ENCODE measurements at regions not wholly inside any gene's neighbourhood (a gene's known extent, or its start where the extent isn't known, plus 50 kb on each side); places are given as distances from the start of the nearest gene placed in this dataset.

DNA sequence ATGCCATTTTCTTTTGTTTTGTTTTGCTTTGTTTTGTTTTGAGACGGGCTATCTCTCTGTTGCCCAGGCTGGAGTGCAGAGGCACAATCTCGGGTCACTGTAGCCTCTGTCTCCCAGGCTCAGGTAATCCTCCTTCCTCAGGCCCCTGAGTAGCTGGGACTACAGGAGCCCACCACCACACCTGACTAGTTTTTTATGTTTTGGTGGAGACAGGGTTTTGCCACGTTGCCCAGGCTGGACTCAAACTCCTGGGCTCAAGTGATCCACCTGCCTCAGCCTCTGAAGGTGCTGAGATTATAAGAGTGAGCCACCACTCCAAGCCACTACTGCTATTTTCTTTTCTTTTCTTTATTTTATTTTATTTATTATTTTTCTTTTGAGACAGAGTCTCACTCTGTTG is 54.0 kb upstream of the S1PR3 start:
- no peak overlapping the region for H4K8ac ChIP-seq (ENCODE audit: low read depth in 2 of 2, low read length in 2 of 2)
- ATAC-seq (ENCODE audit: low read depth) = no peak
- H3K9me3 ChIP-seq (ENCODE audit: control insufficient read depth, insufficient read depth, low read length) = peaks cover 2% of the 10 kb centered on the region; the same call in 1 of the 2 replicates
- H3K9me1 ChIP-seq (ENCODE audit: insufficient read depth, low read length) = no peaks in the 10 kb centered on the region; the same call in 1 of the 2 replicates
- DNase-seq = no peak
- intact Hi-C loops (cut with micrococcal nuclease) = no loop called here
- no peak for TF ChIP-seq CEBPB (IDR thresholded peaks at IDR 0.05; ENCODE audit: low read depth, low read length)
- no peak for TF ChIP-seq FOS (IDR thresholded peaks at IDR 0.05; ENCODE audit: low read depth, low read length)
- no peak for TF ChIP-seq BHLHE40 (IDR thresholded peaks at IDR 0.05; ENCODE audit: low read depth, low read length)
- TF ChIP-seq RCOR1 (IDR thresholded peaks at IDR 0.05; ENCODE audit: insufficient replicate concordance, low read length) = no peak
- no peak for TF ChIP-seq CHD1 (IDR thresholded peaks at IDR 0.05; ENCODE audit: low read depth, low read length)
- TF ChIP-seq MAFK (IDR thresholded peaks at IDR 0.05; ENCODE audit: low read depth, low read length) = no peak
- H2BK120ac ChIP-seq (ENCODE audit: low read depth, low read length) = no peak overlapping the region
- no peak overlapping the region for H2BK5ac ChIP-seq (ENCODE audit: low read depth, low read length, poor library complexity, severe bottlenecking)
- no peak overlapping the region for H3K18ac ChIP-seq (ENCODE audit: low read depth, low read length)
- no peak overlapping the region for H2BK20ac ChIP-seq (ENCODE audit: low read depth, low read length)
- ChIA-PET POLR2A (ENCODE audit: unreplicated experiment) (no interaction called here), CTCF (interaction anchor here (0.9 kb wide), 1 partner anchor 146 kb away, joined by 3 read pairs; no protein-coding TSS in a partner anchor)
- no peak overlapping the region for H2AK5ac ChIP-seq (ENCODE audit: low read depth, low read length)
- peaks cover 11% of the 10 kb centered on the region for H3K27me3 ChIP-seq (ENCODE audit: control insufficient read depth, insufficient read depth, low read length)
- no peak overlapping the region for H3K27ac ChIP-seq (ENCODE audit: insufficient read depth, low read length)
- H3K56ac ChIP-seq (ENCODE audit: extremely low read depth, insufficient read depth, low read length) = no peak overlapping the region
- no peak overlapping the region for H3K4ac ChIP-seq (ENCODE audit: low read depth, low read length)
- H4K20me1 ChIP-seq (ENCODE audit: insufficient read depth, low read length) = no peaks in the 10 kb centered on the region
- H4K91ac ChIP-seq (ENCODE audit: insufficient read depth, low read depth, low read length) = no peak overlapping the region
- no peak overlapping the region for H4K5ac ChIP-seq (ENCODE audit: low read depth, low read length)
- no TSS peak for BruUV-seq (replicated peaks)
- no peak overlapping the region for H3K9ac ChIP-seq (ENCODE audit: low read depth, low read length)
- in situ Hi-C loops (cut with MboI; ENCODE audit: low sequenced_read_pairs) = no loop called here
- no peaks in the 10 kb centered on the region for H3K36me3 ChIP-seq (ENCODE audit: control insufficient read depth, insufficient read depth, low read length)
- dilution Hi-C loops (cut with HindIII; ENCODE audit: low sequenced_read_pairs, unreplicated experiment) = no loop called here
- no CpG with 5 or more reads among the region's 3 CpGs for WGBS, 2 experiments (ENCODE audit: extremely low coverage in 2 of 2, insufficient read length in 1 of 2)
- H3K79me1 ChIP-seq (ENCODE audit: low read depth in 1 of 2, low read length in 2 of 2) = no peaks in the 10 kb centered on the region
- no peak overlapping the region for H2AFZ ChIP-seq (replicated peaks; ENCODE audit: low read length, poor library complexity)
- no peak overlapping the region for H2BK15ac ChIP-seq (ENCODE audit: low read depth, low read length)
- H3K4me1 ChIP-seq (ENCODE audit: control insufficient read depth, insufficient read depth, low read length) = no peaks in the 10 kb centered on the region; the same call in 1 of the 2 replicates
- no peak overlapping the region for H3K23ac ChIP-seq (ENCODE audit: low read depth, low read length)
- H3K4me3 ChIP-seq (ENCODE audit: insufficient read depth, low read depth, low read length) = no peak overlapping the region
- no peak overlapping the region for H3K4me2 ChIP-seq (ENCODE audit: low read depth, low read length)
- H2AK9ac ChIP-seq (replicated peaks; ENCODE audit: low read depth, low read length, poor library complexity) = no peak overlapping the region
- H3K14ac ChIP-seq (replicated peaks; ENCODE audit: low read depth, low read length) = no peak overlapping the region

All from IMR-90 (cell line).